ENCODE measurements at regions not wholly inside any gene's neighbourhood (a gene's known extent, or its start where the extent isn't known, plus 50 kb on each side); places are given as distances from the start of the nearest gene placed in this dataset.
A peak's percentile ranks its signal among the peaks of the same experiment; 100 is the strongest.
"Not testable (repeated sequence)": the region's sequence is repeated elsewhere in the genome, so short reads cannot be mapped to it uniquely, and the experiment has no call there.

DNA sequence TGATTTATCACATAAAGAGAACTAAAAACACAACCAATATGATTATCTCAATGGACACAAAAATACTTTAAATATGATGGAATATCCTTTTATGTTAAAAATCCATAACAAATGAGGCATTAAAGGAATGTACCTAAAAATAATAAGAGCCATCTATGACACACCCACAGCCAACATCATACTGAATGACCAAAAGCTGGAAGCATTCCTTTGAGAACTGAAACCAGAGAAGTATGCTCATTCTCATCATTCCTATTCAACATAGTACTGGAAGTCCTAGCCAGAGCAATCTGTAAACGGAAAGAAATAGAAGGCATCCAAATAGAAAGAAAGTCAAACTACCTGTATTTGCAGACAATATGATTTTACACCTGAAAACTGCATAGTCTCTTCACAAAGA lies 671.0 kb downstream of the SLITRK1 start:
- DNase-seq, result no peak

- DNase-seq, result no peak
Observed at GRCh38 chr13:83204886-83205285, 677.4 kb downstream of the SLITRK1 start.

GRCh38 chr13:83201506-83201905 lies 680.8 kb downstream of the SLITRK1 start:
- no peak for DNase-seq

DNA sequence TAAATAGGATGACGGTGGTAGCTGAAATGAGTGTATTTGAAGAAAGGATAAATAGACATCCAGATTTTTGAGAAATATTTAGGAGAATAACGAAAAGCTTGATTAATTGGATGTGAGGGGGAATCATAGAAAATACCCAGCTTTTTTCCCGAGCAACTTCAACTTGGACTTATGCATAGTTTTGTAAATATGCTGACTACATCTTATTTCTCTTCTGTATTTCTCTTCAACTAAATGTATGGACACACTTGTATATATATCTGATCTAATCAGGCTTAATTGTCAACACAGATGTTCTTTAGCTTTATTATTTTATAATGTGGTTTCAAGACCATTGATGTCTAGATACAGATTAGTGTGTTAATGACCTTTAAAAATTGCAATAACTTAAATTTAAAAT lies 685.0 kb downstream of the SLITRK1 start:
- DNase-seq, result no peak

- no peak for DNase-seq
Observed at GRCh38 chr13:83190020-83190419, 692.3 kb downstream of the SLITRK1 start.

DNA sequence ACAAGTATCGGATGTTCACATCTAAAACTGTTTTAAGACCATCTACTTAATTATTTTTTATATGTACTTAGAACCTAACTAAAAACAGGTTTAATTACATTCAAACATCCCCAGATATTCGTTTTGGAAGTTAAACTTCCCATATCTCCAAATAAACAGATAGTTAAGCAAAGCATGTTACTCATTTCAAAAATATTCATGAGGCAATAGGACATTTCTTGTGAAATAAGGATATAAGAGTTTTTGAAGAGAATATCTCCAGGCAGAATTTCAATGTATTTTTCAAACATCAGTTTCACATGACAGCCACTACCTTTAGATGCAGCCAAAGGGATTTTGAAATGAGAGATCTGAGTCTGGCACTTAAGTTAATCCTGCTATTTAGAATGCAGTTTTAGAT lies 697.5 kb downstream of the SLITRK1 start:
- no peak for DNase-seq

DNA sequence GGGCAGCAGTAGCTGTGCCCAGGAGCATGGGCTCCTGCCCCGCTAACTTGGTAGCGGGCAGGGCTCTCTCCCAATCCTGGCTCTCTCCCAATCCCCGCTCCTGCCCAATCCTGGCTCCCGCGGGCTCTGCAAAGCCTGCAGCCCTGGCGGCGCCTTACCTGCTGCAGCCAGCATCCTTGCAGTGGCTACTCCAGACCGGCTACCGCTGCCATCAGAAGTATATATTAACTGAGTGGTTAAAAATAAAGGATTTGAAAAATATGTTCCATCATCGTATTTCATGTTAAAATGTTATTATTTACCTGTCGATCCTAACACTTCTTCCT lies 698.2 kb downstream of the SLITRK1 start:
- no peak for DNase-seq

DNA sequence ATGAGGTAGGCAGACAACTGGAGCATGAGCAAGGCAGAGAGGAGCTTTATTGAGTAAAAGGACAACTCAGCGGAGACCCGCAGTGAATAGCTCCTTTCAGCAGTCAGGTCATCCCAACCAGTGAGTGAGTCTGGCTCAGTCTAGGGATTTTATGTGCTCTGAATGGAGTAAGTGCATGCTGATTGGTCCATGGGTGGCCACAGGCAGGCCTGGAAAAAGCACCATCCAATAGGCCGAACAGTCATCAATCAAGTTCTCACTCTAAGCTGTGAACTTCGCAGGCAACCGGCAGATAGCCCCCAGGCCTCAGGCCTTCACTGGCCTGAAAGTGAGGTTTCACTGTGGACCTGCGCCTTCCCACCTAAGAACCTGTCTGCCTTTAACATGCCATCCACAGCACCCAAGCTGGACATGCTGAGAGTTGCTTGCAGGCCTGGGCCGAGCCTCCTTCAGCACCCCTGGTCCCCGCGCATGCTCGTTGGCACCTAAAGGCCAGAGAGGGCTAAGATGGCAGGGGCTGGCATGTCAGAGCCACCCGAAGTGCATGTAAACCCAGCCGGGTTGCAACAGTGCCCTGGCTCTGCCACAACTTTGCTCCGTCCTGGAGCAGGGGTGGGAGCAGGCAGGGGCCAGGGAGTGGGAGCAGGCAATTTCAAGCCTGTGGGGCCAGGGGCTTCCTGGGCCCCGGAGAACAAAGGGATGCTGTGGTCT lies 698.7 kb downstream of the SLITRK1 start:
- DNase-seq, result no peak

GRCh38 chr13:83182845-83183244 lies 699.4 kb downstream of the SLITRK1 start:
- no peak for DNase-seq

- no peak for DNase-seq
Observed at GRCh38 chr13:83178008-83178407, 704.3 kb downstream of the SLITRK1 start.

DNA sequence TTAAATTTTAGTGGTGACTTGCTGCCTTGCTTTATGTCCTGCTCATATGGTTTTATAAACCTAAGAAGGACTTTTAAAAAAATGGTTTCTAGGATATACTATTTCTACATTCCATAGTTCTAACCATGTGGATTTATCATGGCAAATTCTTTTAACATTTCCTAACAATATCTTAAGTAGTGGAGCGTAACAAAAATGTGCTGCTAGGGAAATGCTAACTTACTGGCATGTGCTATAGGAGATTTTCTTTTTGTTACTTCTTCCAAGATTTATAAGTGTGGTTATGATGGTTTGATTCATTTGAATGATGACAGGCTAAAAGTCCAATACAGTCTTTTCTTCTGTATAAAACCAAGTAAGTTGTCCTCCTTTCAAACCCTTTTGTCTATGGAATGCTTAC lies 713.7 kb downstream of the SLITRK1 start:
- DNase-seq, result no peak

DNA sequence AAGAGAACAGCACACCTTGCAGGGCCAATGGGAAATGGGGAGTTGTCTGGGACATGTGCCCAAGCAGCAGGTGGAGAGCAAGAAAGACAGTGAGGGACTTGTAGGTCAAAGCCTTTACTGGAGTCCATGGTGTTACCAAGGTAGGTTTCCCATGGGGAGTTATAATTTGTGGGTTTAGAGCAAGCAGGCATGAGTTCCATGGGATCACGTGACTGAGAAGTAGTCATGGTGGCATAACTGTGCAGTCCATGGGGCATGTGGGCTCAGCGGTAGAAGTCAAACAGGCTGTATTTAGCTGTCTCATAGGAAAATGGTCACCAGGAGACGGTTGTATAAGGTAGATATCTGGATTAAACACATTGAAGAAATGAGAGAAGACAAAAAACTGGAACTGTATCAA lies 715.1 kb downstream of the SLITRK1 start:
- DNase-seq, result no peak

DNA sequence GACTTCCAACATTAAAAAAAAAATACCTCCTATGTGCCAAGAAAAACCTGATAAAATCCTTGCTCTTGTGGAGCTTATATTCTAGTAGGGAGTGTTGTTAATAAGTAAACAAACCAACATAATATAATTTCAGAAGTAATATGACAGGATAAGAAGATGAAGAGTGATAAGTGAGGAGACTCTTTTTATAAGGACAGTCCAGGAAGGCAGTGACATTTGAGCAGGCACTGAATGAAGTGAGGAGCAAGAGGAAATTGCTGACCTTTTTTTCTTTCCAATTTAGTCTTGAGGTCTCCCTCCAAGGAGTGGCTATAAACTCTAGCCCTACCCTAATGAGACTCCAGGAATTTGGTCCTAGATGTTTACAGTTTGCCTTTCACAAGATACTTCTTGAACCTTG lies 715.7 kb downstream of the SLITRK1 start:
- DNase-seq, result no peak

GRCh38 chr13:83162493-83162892 lies 719.8 kb downstream of the SLITRK1 start:
- DNase-seq, result no peak

- peak; percentile 66 for DNase-seq
Observed at GRCh38 chr13:83153848-83154247, 728.4 kb downstream of the SLITRK1 start.

DNA sequence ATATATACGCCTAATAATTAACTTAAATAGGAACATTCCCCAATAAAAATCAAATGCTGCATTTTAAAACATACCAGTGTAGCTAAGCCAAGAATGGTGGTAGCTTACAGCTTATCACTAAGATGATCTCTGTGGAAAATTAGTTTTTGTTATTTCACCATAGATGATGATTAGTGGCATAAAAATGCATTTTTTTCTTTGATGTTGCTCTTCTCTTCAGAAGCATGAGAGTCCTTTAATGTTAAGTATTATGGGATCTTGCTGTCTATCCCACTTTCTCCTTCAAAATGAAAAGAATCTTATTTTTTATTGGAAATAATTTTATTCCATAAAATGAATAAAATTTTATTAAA lies 731.0 kb downstream of the SLITRK1 start:
- no peak for DNase-seq

GRCh38 chr13:83150616-83151307 lies 731.5 kb downstream of the SLITRK1 start:
- no peak for DNase-seq

GRCh38 chr13:83136660-83137059 lies 745.6 kb downstream of the SLITRK1 start:
- DNase-seq, result no peak

DNA sequence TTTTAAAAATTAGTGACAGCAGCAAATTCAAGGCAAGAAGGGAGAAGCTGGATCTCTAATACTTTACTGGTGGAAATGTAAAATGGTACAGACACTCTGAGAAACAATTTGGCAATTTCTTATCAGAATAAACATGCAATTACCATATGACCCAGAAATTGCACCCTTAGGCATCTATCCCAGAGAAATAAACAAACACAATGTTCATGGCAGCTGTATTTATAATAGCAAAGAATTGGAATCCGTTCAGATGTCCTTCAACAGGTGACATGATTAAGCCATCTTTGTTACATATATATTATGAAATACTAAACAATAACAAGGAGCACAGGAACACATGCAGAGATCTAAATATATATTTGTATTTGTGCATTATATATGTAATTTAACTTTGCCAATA lies 756.5 kb downstream of the SLITRK1 start:
- DNase-seq, result peak; percentile 66

DNA sequence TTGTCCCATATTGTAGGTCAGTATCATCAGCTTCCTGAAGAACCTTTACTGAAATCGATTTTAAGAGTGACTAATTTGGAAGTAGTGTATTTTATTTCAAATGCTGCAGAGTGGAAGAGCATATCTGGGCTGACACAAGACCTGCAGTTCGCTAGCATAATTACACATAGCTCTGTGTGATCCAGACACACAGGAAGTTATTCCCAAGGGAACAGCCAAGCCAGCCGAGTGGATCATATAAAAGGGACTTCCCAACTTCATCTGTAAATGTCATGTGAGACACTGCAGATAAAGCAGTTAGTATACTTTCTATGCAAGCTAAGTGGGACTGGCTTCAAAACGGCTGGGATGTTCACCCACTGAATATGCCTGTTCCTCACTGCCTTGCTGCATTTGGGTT lies 760.4 kb downstream of the SLITRK1 start:
- no peak for DNase-seq

- DNase-seq, result no peak
Observed at GRCh38 chr13:83117046-83117445, 765.2 kb downstream of the SLITRK1 start.

GRCh38 chr13:83101574-83102247 lies 780.6 kb downstream of the SLITRK1 start:
- not testable (repeated sequence) for DNase-seq

DNA sequence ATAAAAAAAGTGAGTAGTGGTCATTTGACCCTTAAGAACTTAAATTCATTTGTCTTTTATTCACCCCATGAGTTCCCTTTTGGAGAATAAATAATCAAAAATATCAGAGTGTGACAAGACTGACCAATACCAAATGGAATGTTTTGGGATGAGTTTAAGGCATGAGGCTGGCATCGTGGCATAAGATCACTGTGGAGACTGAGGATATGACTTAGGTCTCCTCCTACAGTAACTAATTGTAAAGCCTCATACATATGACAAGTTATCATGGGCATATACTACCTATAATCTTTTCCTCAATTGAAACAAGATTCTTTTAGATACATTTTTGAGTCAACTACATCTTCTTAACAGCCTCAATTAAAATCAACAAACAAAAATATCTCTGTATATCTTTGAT lies 782.0 kb downstream of the SLITRK1 start:
- no peak for DNase-seq

GRCh38 chr13:83088858-83089257 lies 793.4 kb downstream of the SLITRK1 start:
- DNase-seq, result no peak

GRCh38 chr13:83086948-83087347 lies 795.3 kb downstream of the SLITRK1 start:
- no peak for DNase-seq

Data from COR-L47 (cell line).